HG02885 (cell line): ENCODE measurements at regions not wholly inside any gene's neighbourhood (a gene's known extent, or its start where the extent isn't known, plus 50 kb on each side); places are given as distances from the start of the nearest gene placed in this dataset.

Experiments
- ATAC-seq: cut with Tn5 transposase; IDR thresholded peaks from one replicate; pipeline ENCODE4 v1.9.1; 2021; ENCODE audit warnings: mild to moderate bottlenecking; ENCODE audit not compliant: unreplicated experiment, poor library complexity

DNA sequence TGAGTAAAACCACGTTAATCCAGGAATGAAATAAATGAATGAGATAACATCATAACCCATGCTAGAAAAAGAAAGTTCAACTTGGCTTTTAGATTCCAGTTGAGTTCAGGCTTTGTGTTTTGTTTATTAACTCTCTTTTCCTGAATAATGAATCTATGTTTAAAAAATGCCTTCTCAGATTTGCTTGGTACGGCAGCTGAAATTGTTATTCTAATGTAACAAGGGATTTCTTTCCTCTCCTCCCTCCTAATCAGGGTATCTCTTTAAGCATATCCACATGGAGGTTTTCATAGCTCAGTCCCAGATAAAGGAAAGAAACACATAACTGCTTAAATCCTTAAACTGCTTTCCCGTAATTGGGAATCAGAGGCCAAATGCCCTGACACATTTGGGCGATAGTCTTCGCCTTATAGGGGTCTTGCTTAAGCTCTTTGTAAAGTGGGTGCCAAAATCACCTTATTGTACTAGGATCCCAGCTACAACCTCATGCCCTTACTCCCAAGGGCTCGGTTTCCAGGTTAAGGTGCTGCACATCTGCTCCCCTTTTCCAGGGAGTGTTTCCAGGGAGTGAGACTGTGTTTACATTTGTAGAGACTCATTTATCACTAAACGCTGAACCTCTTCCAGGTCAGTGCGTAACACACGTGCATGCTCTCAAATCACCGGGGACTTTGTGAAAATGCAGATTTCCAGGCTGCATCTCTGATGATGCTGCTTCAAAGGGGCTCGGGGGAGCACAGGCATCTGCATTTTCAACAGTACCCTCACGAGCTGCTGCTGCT, 142.8 kb upstream of the FOXF1 start:
- no peak for ATAC-seq

GRCh38 chr16:86368261-86368660, 142.1 kb upstream of the FOXF1 start:
- no peak for ATAC-seq

DNA sequence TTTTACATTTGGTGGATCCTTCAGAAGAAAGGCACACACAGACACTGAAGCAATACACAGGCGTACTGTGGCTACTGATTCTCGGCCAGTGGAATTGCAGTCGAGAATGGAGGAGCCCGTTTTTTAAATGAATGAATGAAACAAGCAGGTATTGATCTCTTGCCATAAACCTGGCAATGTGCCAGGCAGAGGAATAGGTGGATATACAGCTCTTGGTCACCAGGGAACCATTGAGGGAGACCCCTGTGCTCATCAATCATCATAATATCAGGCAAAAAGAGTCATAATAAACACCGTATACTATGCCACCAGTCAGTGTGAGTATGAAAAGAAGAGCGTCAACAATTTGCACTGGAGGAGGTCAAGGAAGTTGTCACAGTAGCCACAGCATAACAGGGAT, 140.3 kb upstream of the FOXF1 start:
- ATAC-seq: no peak

DNA sequence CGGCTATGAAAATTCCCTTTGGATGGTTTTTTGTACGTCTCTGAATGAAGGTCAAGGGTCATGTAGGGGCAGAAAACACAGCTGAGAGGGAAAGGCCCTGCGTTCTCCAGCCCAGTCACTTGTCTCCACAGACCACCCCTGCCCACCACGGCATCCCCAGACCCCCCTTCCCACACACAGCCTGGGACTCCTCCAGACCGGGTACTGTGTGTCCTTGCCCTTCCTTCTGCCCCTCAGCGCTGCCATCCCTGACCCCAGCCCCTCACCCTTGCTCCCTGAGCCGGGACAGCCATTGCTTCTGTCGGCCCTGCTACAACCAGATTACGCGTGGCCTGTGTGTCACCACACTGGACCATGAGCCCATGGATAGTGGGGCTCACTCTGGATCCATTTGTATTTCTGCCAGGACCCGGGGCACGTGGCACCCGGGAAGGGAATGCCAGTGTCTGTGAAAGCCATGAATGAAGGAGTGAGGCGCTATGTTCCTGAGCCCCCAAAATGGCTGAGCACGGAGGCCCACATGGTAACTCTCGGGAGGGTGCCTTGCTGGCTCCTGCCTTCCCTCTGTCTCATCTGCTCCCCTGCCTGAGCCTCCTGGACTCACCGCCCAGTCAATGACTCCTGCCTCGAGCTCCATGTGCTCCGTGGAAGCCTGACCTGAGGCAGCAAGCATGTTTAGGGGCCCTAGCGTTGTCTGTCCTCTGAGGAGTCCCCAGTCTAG, 139.1 kb upstream of the FOXF1 start:
- no peak for ATAC-seq

GRCh38 chr16:86372193-86372592, 138.1 kb upstream of the FOXF1 start:
- ATAC-seq: no peak

- ATAC-seq: no peak
These were observed 136.9 kb upstream of the FOXF1 start for GRCh38 chr16:86373276-86373901.

GRCh38 chr16:86374603-86375130, 135.7 kb upstream of the FOXF1 start:
- no peak for ATAC-seq

- ATAC-seq: no peak
These were observed 135.0 kb upstream of the FOXF1 start for GRCh38 chr16:86375364-86375763.

GRCh38 chr16:86375851-86376250, 134.5 kb upstream of the FOXF1 start:
- ATAC-seq: no peak

DNA sequence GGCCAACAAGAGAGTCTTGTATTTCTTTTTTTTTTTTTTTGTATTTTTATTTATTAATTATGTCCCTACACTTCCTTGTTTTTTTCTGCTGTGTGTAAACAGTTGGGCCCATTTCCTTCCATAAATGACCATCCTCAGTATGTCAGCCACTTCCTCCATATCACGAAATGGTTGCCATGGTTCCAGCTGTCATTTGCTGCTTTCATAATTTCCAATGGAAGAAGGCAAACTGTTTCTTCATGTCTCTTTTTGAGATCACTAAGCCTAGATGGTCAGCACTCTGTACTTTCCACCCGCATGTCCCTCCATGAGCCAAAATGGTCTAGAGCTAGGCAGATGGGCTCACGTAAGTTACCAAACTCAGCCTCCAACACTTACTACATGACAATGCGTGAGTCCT, 133.5 kb upstream of the FOXF1 start:
- ATAC-seq: no peak

DNA sequence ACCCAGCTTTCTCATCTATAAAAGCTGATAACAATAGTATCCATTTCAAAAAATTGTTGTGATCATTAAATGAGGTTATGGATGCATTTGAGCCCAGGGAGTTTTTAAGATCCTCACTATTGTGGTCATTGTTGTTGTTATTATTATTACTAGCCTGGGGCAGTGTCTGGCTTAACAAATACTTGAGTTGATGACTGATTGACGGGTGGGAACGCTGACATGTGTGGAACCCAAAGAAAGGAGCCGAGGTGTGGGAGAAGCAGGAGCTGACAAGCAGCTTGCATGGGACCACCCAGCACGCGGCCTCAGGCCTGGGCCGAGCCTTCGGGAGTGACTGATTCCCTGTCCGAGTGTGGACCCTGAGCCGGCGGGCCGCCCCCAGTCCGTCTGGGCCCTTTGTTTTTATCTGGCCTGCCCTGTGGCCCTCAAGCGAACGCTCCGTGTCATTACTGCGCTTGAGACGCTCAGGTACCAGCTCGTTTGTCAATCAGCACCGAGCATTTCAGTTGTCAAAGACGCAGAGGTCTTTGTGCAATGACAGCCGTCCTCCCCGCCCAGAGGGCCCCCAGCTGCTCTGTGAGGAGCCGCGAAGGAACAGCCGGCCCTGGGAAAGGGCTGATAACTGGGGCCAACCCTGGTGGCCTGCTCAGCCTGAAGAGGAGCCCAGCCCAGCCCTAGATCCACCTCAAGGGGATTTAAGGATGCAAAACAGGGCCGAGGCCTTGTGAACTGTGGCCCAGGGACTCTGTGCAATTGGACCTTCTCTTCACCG, 132.9 kb upstream of the FOXF1 start:
- ATAC-seq: no peak

DNA sequence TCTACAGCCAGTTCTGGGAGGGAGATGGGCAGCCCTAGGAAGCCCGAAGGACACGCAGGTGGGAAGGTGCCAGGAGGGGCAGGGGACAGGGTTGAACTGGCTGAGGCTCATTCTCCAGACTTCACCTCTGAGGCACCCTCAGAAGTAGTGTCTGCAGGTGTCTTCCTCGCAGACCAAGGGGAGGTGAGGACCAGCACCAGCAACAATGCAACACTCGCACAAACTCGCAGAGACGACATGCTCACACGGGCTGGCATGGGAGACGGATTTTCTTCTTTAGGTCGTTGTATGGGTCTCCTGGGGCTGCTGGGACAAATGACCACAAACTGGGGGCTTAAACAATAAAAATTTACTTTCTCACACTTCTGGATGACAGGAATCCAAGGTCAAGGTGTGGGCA, 132.2 kb upstream of the FOXF1 start:
- ATAC-seq: no peak

GRCh38 chr16:86378831-86379504, 131.4 kb upstream of the FOXF1 start:
- ATAC-seq: no peak

DNA sequence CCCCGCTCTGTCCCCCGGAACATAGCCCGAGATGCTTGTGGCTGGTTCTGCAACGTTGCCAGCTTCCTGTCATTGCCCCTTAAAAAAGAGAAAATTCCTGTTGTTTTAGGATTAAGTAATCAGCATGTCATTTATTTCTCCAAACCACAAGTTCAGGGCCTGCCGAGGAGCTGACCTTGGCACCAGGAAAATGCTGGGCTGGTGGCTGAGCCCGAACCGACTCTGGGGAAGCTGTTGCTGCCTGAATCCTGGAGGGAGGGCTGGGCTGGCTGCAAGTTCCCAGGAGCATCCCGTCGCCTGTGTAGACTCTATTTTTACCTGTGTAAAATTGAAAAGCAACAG, 130.9 kb upstream of the FOXF1 start:
- no peak for ATAC-seq

GRCh38 chr16:86380030-86380429, 130.3 kb upstream of the FOXF1 start:
- no peak for ATAC-seq

- ATAC-seq: no peak
These were observed 128.8 kb upstream of the FOXF1 start for GRCh38 chr16:86381491-86381890.

- no peak for ATAC-seq
These were observed 128.1 kb upstream of the FOXF1 start for GRCh38 chr16:86382067-86382773.

GRCh38 chr16:86382774-86383407, 127.4 kb upstream of the FOXF1 start:
- ATAC-seq: no peak
